OCI-LY7 (cell line): ENCODE measurements at regions not wholly inside any gene's neighbourhood (a gene's known extent, or its start where the extent isn't known, plus 50 kb on each side); places are given as distances from the start of the nearest gene placed in this dataset.

ENCODE experiments used
- CTCF ChIP-seq: fragments of 200-600 bp; sonication (generic); conservative IDR thresholded peaks from 2 replicates; pipeline ENCODE4 v1.5.1; 2014; ENCODE audit warnings: mild to moderate bottlenecking, antibody characterized with exemption, low read length, moderate library complexity, mixed read lengths
- EZH2phosphoT487 ChIP-seq: fragments of 200-600 bp; sonication (generic); IDR thresholded peaks from 2 replicates; pipeline ENCODE4 v1.6.1; 2018; ENCODE audit warnings: low read depth, borderline replicate concordance, mild to moderate bottlenecking, mixed run types, antibody characterized with exemption, low read length, moderate library complexity, mixed read lengths

GRCh38 chr6:19444041-19444440 lies 393.1 kb upstream of the ID4 start:
- TF ChIP-seq CTCF (no peak), EZH2phosphoT487 (no peak)
